GM18868 (cell line): ENCODE measurements at regions not wholly inside any gene's neighbourhood (a gene's known extent, or its start where the extent isn't known, plus 50 kb on each side); places are given as distances from the start of the nearest gene placed in this dataset.
"Not testable (repeated sequence)": the region's sequence is repeated elsewhere in the genome, so short reads cannot be mapped to it uniquely, and the experiment has no call there.

ENCODE experiments used
- ATAC-seq: cut with Tn5 transposase; IDR thresholded peaks from one replicate; pipeline ENCODE4 v1.9.1; 2021; ENCODE audit warnings: mild to moderate bottlenecking, moderate library complexity; ENCODE audit not compliant: unreplicated experiment

- ATAC-seq, result no peak
These were observed 154.2 kb upstream of the TSLP start for GRCh38 chr5:110917161-110917875.

GRCh38 chr5:110918683-110919082 lies 152.8 kb upstream of the TSLP start:
- no peak for ATAC-seq

- ATAC-seq, result no peak
These were observed 147.5 kb upstream of the TSLP start for GRCh38 chr5:110923971-110924370.

GRCh38 chr5:110925398-110925797 lies 146.1 kb upstream of the TSLP start:
- no peak for ATAC-seq

- ATAC-seq, result no peak
These were observed 145.6 kb upstream of the TSLP start for GRCh38 chr5:110925916-110926315.

GRCh38 chr5:110932755-110933488 lies 138.6 kb upstream of the TSLP start:
- ATAC-seq, result peak; percentile 72

GRCh38 chr5:110940136-110940535 lies 131.4 kb upstream of the TSLP start:
- ATAC-seq, result no peak

GRCh38 chr5:110945874-110946436 lies 125.6 kb upstream of the TSLP start:
- ATAC-seq, result no peak

- ATAC-seq, result no peak
These were observed 120.1 kb upstream of the TSLP start for GRCh38 chr5:110951373-110951791.

GRCh38 chr5:110956280-110956912 lies 115.1 kb upstream of the TSLP start:
- no peak for ATAC-seq

- no peak for ATAC-seq
These were observed 114.3 kb upstream of the TSLP start for GRCh38 chr5:110956913-110957813.

- ATAC-seq, result no peak
These were observed 113.6 kb upstream of the TSLP start for GRCh38 chr5:110957934-110958333.

GRCh38 chr5:110963495-110963894 lies 108.0 kb upstream of the TSLP start:
- ATAC-seq, result no peak

GRCh38 chr5:110965773-110966581 lies 105.5 kb upstream of the TSLP start:
- no peak for ATAC-seq

- ATAC-seq, result no peak
These were observed 103.1 kb upstream of the TSLP start for GRCh38 chr5:110968246-110969005.

GRCh38 chr5:110969502-110969901 lies 102.0 kb upstream of the TSLP start:
- no peak for ATAC-seq

- ATAC-seq, result no peak
These were observed 98.0 kb upstream of the TSLP start for GRCh38 chr5:110973510-110973909.

- no peak for ATAC-seq
These were observed 93.6 kb upstream of the TSLP start for GRCh38 chr5:110977915-110978314.

GRCh38 chr5:110985882-110986281 lies 85.6 kb upstream of the TSLP start:
- ATAC-seq, result not testable (repeated sequence)
